ENCODE measurements at regions not wholly inside any gene's neighbourhood (a gene's known extent, or its start where the extent isn't known, plus 50 kb on each side); places are given as distances from the start of the nearest gene placed in this dataset.
"Not testable (repeated sequence)": the region's sequence is repeated elsewhere in the genome, so short reads cannot be mapped to it uniquely, and the experiment has no call there.

DNA sequence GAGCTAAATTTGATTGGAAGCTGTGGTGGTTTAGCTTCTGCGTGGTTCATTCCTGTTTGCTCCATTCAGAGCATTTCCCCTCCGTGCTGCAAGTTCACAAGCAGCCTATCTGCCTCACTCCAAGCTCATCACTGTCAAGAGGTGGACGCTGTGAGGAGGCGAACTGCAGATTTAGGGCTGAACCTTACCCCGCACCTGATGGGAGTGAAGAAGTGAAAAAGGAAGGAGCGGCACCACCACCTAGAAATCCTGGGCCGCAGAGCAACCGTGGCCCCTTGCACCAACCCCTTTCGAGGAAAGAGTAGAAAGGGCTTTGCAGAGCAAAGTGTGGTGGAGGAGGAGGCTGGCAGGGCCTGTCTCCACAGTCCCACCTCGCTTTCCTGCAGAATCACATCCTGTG is 117.4 kb downstream of the IER5 start:
- DNase-seq = no peak

- no peak for DNase-seq
Observed at GRCh38 chr1:181206513-181206912, 118.0 kb downstream of the IER5 start.

DNA sequence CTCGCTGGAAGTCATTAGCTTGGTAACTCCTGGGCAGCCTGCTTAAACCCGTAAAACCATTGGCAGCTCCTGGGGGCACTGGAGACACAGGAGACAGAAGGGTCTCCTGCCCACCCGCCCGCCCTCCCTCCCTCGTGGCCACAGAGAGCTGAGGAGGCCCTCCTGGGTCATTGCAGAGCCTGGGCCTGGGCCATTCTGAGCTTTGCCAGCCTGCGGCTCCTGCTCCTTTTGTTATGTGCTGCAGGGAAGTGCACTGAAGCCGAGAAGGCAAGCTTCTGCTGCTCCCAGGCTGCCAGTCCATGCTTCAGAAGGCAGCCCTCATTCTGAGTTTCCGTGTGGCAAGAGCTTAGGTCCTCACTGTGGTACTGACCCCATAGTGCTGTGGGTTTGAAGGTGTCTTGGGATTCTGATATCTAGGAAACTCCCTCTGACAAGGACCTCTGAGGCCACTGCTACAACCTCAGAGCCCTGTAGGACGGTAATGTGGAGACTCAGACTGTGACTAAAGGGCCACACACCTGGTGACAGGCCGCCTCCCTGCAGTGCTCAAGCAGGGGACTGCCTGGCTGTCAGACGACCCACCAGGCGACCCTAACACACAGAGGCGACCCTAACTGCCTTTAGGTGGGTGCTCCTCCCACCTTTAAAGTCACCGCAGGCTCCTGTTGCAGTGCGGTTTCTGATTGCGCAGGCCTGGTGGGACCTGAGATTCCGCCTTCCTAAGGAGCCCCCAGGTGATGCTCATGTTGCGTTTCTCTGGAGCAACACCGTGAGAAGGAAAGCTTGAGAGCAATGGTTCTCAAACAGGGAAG is 118.7 kb downstream of the IER5 start:
- no peak for DNase-seq

DNA sequence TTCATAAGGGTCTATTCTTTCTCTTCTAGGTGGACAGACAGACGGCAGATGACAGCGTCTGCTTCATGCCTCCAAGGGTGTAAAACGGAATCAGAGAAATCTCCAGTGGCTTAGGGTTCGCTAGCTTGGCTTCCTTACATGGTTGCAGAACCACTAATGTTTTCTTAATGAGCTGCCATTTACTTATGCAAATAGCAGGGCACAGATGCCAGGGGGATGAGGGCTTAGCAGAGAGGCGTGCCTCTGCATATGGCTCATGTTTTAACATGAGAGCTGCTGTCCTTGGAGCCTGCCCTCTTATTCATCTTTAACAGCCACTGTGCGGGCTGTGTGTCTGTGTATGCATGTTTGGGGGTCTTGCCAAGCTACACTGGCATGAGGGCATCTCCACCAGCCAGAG is 119.6 kb downstream of the IER5 start:
- DNase-seq = no peak

DNA sequence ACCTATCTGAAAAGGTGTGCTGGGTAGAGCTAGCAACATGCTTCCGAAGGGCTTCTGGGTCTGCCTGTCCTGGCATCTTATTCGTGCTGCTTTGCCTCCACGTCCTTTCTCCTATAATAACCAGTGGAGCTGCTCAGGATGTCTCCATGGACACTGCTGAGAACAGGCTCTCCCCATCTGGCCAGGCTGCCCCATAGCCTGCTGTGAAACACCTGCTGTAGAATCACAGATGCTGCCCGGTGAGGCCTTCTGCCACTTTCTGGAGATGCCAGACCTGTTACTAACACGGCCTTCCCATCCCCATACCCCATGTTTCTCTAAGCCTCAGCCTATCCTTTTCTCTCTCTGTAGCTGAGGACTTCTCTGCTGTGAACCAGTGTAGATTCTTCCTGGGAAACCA is 120.5 kb downstream of the IER5 start:
- DNase-seq = no peak

DNA sequence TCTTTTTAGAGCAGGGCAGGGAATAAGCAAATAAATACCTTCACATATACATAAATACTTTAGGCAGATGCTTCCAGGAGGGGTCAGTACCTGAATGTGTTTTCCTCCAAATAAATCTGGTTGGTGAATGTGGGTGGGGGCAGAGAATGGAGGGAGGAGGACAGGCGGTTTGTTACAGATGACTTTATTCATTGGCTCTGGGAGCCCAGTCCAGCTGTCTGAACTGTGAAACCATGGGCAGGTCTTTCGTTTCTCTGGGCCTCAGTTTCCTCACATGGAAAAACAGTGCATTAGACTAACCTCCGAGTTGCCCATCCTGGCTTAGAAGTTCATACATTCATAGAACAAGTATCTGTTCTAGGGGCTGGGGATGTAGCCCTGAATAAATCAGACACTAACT is 124.6 kb downstream of the IER5 start:
- DNase-seq = no peak

GRCh38 chr1:181216591-181216994 is 128.1 kb downstream of the IER5 start:
- DNase-seq = no peak

DNA sequence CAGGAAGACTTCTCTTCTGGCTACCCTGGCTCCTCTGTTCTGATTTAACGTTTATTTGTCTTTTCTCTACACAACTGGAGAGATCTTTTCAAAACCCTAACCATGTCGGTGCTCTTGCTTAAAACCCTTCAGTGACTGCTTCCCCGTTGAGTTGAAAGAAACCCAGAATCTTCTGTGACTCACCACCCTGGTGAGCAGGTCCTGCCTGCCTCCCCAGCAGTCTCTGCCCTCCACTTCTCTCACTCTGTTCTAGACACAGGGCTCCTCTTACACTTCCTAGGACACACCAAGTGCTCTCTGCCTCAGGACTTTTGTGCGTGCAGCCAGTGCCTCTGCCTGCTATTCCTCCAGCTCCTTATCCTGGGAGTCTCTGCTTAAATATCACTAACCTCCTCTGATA is 131.4 kb downstream of the IER5 start:
- no peak for DNase-seq

DNA sequence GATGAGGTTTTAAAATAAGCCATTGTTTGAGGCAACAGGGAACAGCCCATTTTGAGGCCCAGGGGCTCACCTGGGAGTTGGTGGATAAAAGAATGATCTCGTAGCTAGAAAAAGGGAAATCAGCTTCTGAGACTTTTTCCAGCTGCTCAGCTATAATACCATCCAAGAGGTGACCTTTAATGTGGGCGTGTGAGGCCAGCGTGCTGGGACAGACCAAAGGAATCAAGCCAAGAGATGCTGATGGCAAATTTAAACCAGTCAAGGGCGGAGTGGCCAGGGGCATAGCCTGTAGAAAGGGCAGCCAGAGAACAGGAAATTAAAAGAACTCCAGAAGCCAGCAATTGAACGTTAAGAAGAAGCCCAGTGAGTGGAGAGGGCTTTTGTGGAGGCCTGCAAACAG is 132.6 kb downstream of the IER5 start:
- DNase-seq = no peak

DNA sequence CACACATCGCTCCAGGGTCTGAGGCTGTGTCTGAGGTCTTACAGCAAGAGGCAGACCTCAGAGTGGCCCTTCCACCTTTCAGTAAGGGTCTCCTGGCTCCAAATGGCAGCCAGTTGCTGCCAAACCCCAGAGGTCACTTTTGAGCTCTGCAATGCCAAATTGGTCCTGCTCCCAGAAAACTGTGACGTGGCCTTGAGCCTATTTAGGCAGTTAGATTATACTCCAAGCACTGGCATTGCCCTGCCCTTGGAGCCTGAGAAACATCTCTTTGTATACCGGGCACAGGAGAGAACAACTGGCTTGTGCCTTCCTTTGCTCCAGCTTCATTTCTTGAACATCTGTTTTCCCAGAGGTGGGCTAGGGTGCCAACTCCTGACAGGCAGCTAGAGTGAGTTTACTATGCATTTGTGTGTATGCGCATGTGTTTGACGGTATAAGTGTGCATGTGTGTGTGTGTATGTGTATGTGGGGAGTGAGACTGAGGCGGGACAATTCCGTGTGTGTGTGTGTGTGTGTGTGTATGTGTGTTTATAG is 134.5 kb downstream of the IER5 start:
- no peak for DNase-seq

- not testable (repeated sequence) for DNase-seq
Observed at GRCh38 chr1:181226728-181227127, 138.2 kb downstream of the IER5 start.

- no peak for DNase-seq
Observed at GRCh38 chr1:181239086-181239485, 150.6 kb downstream of the IER5 start.

- DNase-seq = not testable (repeated sequence)
Observed at GRCh38 chr1:181246320-181246719, 157.8 kb downstream of the IER5 start.

DNA sequence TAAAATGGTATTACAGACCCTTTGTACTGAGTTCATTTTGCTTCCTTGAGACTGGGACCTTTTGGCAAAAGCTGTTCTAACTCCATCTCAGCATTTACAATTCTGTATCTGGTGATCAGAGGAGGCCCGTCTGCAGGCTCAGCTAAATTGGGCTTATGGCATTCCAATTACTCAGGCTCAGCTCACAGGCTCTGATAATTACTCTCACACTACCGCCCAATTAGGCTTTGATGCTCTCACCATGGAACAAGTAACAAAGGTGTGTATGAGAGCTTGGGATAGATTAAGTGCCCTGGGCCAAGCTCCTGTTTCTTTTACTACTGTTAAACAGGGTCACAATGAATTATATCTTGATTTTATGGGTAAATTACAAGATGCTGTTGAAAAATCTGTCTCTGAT is 159.9 kb downstream of the IER5 start:
- DNase-seq = not testable (repeated sequence)

- no peak for DNase-seq
Observed at GRCh38 chr1:181249186-181249585, 160.7 kb downstream of the IER5 start.

GRCh38 chr1:181250038-181250437 is 161.5 kb downstream of the IER5 start:
- DNase-seq = no peak

- no peak for DNase-seq
Observed at GRCh38 chr1:181251001-181251712, 162.7 kb downstream of the IER5 start.

DNA sequence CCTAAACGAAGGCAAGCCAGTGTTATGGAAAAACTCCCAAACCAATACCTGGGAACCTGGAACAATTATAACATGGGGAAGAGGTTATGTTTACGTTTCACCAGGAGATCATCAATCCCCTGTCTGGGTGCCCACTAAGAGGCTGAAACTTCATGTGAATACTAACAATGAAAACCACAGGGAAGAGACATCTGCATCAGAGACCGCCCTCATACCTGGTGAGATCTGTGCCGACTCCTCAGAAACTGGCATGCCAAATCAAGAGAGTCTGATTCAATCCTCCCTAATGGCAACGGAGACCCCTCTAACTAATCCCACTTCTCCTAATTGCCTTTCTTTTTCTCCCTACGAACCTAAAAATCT is 163.2 kb downstream of the IER5 start:
- DNase-seq = no peak

DNA sequence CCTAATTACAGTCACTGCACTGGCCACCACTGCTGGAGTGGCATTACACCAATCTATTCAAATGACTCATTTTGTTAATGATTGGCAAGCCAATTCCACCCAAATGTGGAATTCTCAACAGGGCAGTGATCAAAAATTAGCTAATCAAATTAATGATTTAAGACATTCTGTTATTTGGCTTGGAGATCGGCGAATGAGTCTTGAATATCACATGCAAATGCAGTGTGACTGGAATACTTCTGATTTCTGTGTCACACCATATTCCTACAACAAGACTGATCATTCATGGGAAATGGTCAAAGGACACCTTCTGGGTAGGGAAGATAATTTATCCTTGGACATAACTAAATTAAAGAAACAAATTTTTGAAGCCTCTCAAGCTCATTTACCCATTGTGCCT is 165.1 kb downstream of the IER5 start:
- DNase-seq = not testable (repeated sequence)

- DNase-seq = no peak
Observed at GRCh38 chr1:181255270-181255929, 166.9 kb downstream of the IER5 start.

GRCh38 chr1:181257117-181257516 is 168.6 kb downstream of the IER5 start:
- no peak for DNase-seq

GRCh38 chr1:181259026-181259745 is 170.7 kb downstream of the IER5 start:
- DNase-seq = no peak

DNA sequence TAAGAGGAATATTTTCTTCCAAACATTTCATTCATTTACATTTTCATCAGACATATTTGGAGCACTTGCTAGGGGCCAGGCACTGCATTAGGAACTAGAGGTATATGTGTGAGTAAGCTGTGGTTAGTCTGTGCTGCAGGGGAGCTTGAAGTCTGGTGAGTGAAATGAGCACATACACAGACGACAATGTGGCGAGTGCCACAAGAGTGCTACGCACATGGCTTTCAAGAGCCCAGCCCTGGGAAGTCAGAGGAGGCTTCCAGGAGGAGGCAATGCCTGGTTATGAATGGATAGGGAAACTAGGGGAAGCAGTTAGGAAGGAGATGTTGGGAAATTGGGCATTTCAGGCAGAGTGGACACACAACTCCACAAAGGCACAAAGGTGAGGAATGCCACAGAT is 171.8 kb downstream of the IER5 start:
- no peak for DNase-seq

Measured in activated naive CD4-positive, alpha-beta T cell treated with Interleukin-2 at 50 U/mL for 16 hours (primary cell).